Peyer's patch (tissue), 4 donors: ENCODE measurements at regions not wholly inside any gene's neighbourhood (a gene's known extent, or its start where the extent isn't known, plus 50 kb on each side); places are given as distances from the start of the nearest gene placed in this dataset.
"Not testable (repeated sequence)": the region's sequence is repeated elsewhere in the genome, so short reads cannot be mapped to it uniquely, and the experiment has no call there.

Experiments
- POLR2A ChIP-seq, 2 donors: fragments of 450-650 bp; IDR thresholded peaks; one replicate each; pipeline ENCODE4 v1.5.1; 2017; ENCODE audit warnings: antibody characterized with exemption in 2 of 2, mild to moderate bottlenecking in 2 of 2, moderate library complexity in 2 of 2
- TF ChIP-seq, protein P1 (sequence below), 6 experiments: fragments of 450-650 bp in 4 of 6; fragments of 200-600 bp in 2 of 6; sonication (generic) in 1 of 6; IDR thresholded peaks; one replicate each; pipeline ENCODE4 v1.5.1; 2017 to 2019; ENCODE audit warnings: antibody characterized with exemption in 6 of 6, mild to moderate bottlenecking in 3 of 6, moderate library complexity in 1 of 6

- TF ChIP-seq, protein P1, sequence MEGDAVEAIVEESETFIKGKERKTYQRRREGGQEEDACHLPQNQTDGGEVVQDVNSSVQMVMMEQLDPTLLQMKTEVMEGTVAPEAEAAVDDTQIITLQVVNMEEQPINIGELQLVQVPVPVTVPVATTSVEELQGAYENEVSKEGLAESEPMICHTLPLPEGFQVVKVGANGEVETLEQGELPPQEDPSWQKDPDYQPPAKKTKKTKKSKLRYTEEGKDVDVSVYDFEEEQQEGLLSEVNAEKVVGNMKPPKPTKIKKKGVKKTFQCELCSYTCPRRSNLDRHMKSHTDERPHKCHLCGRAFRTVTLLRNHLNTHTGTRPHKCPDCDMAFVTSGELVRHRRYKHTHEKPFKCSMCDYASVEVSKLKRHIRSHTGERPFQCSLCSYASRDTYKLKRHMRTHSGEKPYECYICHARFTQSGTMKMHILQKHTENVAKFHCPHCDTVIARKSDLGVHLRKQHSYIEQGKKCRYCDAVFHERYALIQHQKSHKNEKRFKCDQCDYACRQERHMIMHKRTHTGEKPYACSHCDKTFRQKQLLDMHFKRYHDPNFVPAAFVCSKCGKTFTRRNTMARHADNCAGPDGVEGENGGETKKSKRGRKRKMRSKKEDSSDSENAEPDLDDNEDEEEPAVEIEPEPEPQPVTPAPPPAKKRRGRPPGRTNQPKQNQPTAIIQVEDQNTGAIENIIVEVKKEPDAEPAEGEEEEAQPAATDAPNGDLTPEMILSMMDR (IDR thresholded peaks at IDR 0.05) = not testable (repeated sequence)
- TF ChIP-seq POLR2A (IDR thresholded peaks at IDR 0.05) = not testable (repeated sequence)
Measured at GRCh38 chr16:88157686-88158085, 206.5 kb downstream of the BANP start.
